SK-N-SH treated with all-trans-retinoic acid at 6 μM for 48 hours (cell line): ENCODE measurements at regions not wholly inside any gene's neighbourhood (a gene's known extent, or its start where the extent isn't known, plus 50 kb on each side); places are given as distances from the start of the nearest gene placed in this dataset.

Experiments used
- ATAC-seq: fragments of 200-7000 bp; cut with Tn5 transposase; 3 replicates; pipeline ENCODE4 v1.9.1; 2020; ENCODE audit warnings: mild to moderate bottlenecking, moderate library complexity
- ARNTL ChIP-seq: fragments of 450-650 bp; formaldehyde crosslinking; IDR thresholded peaks from 2 replicates; pipeline ENCODE4 v1.5.0; 2020; ENCODE audit warnings: low read depth, mild to moderate bottlenecking, moderate library complexity, borderline replicate concordance
- BACH2 ChIP-seq: fragments of 250-450 bp; sonication (Bioruptor Pico); IDR thresholded peaks from 2 replicates; pipeline ENCODE4 v1.9.0; 2021; ENCODE audit warnings: mild to moderate bottlenecking, borderline replicate concordance
- CSDC2 ChIP-seq: fragments of 250-450 bp; sonication (Bioruptor Pico); IDR thresholded peaks from 2 replicates; pipeline ENCODE4 v1.5.0; 2020; ENCODE audit warnings: mild to moderate bottlenecking, moderate library complexity
- ESRRG ChIP-seq: fragments of 250-450 bp; sonication (Bioruptor Pico); IDR thresholded peaks from 2 replicates; pipeline ENCODE4 v1.6.1; 2021; ENCODE audit warnings: mild to moderate bottlenecking
- GLIS3 ChIP-seq: fragments of 250-450 bp; sonication (Bioruptor Pico); IDR thresholded peaks from 2 replicates; pipeline ENCODE4 v1.5.0; 2020; ENCODE audit warnings: mild to moderate bottlenecking, moderate library complexity
- ISL1 ChIP-seq: fragments of 250-450 bp; sonication (Bioruptor Pico); IDR thresholded peaks from 2 replicates; pipeline ENCODE4 v2.1.2; 2022; ENCODE audit warnings: mild to moderate bottlenecking, moderate library complexity
- OSR1 ChIP-seq: fragments of 250-450 bp; sonication (Bioruptor Pico); IDR thresholded peaks from 2 replicates; pipeline ENCODE4 v1.8.0; 2022; ENCODE audit warnings: moderate library complexity, mild to moderate bottlenecking, inconsistent platforms
- PPARA ChIP-seq: fragments of 250-450 bp; sonication (Bioruptor Pico); IDR thresholded peaks from 2 replicates; pipeline ENCODE4 v1.5.0; 2020; ENCODE audit warnings: mild to moderate bottlenecking, borderline replicate concordance
- RARB ChIP-seq: fragments of 250-450 bp; sonication (Bioruptor Pico); IDR thresholded peaks from 2 replicates; pipeline ENCODE4 v1.8.0; 2021; ENCODE audit warnings: mild to moderate bottlenecking, moderate library complexity
- SNAI2 ChIP-seq: fragments of 250-450 bp; sonication (Bioruptor Pico); IDR thresholded peaks from 2 replicates; pipeline ENCODE4 v1.5.0; 2020; ENCODE audit warnings: mild to moderate bottlenecking, moderate library complexity
- TCF4 ChIP-seq: fragments of 250-450 bp; sonication (Bioruptor Pico); IDR thresholded peaks from 2 replicates; pipeline ENCODE4 v1.8.0; 2021; ENCODE audit warnings: mild to moderate bottlenecking, moderate library complexity, borderline replicate concordance
- TOX ChIP-seq: fragments of 250-450 bp; sonication (Bioruptor Pico); IDR thresholded peaks from 2 replicates; pipeline ENCODE4 v1.8.0; 2021; ENCODE audit warnings: mild to moderate bottlenecking, moderate library complexity, borderline replicate concordance
- ZC3H10 ChIP-seq: fragments of 250-450 bp; sonication (Bioruptor Pico); IDR thresholded peaks from 2 replicates; pipeline ENCODE4 v1.5.1; 2021; ENCODE audit warnings: mild to moderate bottlenecking, moderate library complexity
- ZFP3 ChIP-seq: fragments of 250-450 bp; sonication (Bioruptor Pico); IDR thresholded peaks from 2 replicates; pipeline ENCODE4 v1.5.0; 2020; ENCODE audit warnings: mild to moderate bottlenecking, moderate library complexity
- ZFP30 ChIP-seq: fragments of 450-650 bp; formaldehyde crosslinking; IDR thresholded peaks from 2 replicates; pipeline ENCODE4 v1.5.0; 2022; ENCODE audit warnings: mild to moderate bottlenecking, moderate library complexity
- ZNF565 ChIP-seq: fragments of 450-650 bp; formaldehyde crosslinking; conservative IDR thresholded peaks from 2 replicates; pipeline ENCODE4 v1.5.0; 2020; ENCODE audit warnings: low read depth, mild to moderate bottlenecking, moderate library complexity
- ZNF70 ChIP-seq: fragments of 450-650 bp; formaldehyde crosslinking; IDR thresholded peaks from 2 replicates; pipeline ENCODE4 v1.5.0; 2020; ENCODE audit warnings: mild to moderate bottlenecking, moderate library complexity
- ZNF8 ChIP-seq: fragments of 450-650 bp; formaldehyde crosslinking; IDR thresholded peaks from 2 replicates; pipeline ENCODE4 v1.5.0; 2020; ENCODE audit warnings: mild to moderate bottlenecking, moderate library complexity
- TF ChIP-seq, protein P1 (sequence below): fragments of 250-450 bp; sonication (Bioruptor Pico); IDR thresholded peaks from 2 replicates; pipeline ENCODE4 v1.5.1; 2020; ENCODE audit warnings: low read depth, mild to moderate bottlenecking, moderate library complexity
- TF ChIP-seq, protein P2 (sequence below): fragments of 250-450 bp; sonication (Bioruptor Pico); IDR thresholded peaks from 2 replicates; pipeline ENCODE4 v1.5.1; 2021; ENCODE audit warnings: mild to moderate bottlenecking, moderate library complexity
- TF ChIP-seq, protein P3 (sequence below): fragments of 250-450 bp; sonication (Bioruptor Pico); IDR thresholded peaks from 2 replicates; pipeline ENCODE4 v1.8.0; 2020; ENCODE audit warnings: mild to moderate bottlenecking, moderate library complexity, borderline replicate concordance
- TF ChIP-seq, protein P4 (sequence below): fragments of 250-450 bp; sonication (Bioruptor Pico); IDR thresholded peaks from 2 replicates; pipeline ENCODE4 v1.5.0; 2020; ENCODE audit warnings: mild to moderate bottlenecking, moderate library complexity
- TF ChIP-seq, protein P5 (sequence below): fragments of 250-450 bp; sonication (Bioruptor Pico); IDR thresholded peaks from 2 replicates; pipeline ENCODE4 v1.8.0; 2021; ENCODE audit warnings: low read depth, mild to moderate bottlenecking, moderate library complexity, borderline replicate concordance

DNA sequence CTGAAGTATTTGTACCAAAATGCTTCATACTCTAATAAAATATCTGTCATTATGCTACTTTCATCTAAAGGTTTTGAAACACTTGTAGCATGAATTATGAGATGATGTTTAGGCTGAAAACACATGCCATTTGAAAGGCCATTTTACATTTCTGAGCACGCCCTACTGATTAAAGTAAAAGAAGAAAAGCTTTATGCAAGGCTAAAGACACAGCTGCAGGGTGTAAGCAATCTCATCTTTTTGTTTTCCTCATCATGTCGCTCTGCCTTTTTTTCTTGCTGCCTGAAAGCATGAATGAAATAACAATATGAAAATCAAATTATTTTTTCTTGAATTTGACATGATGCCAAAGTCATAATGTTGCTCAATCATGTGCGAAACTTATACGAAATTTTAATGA lies 148.6 kb upstream of the ARG1 start:
- no peak for ATAC-seq
- no peak for TF ChIP-seq ARNTL (CRISPR knock-in tag)

DNA sequence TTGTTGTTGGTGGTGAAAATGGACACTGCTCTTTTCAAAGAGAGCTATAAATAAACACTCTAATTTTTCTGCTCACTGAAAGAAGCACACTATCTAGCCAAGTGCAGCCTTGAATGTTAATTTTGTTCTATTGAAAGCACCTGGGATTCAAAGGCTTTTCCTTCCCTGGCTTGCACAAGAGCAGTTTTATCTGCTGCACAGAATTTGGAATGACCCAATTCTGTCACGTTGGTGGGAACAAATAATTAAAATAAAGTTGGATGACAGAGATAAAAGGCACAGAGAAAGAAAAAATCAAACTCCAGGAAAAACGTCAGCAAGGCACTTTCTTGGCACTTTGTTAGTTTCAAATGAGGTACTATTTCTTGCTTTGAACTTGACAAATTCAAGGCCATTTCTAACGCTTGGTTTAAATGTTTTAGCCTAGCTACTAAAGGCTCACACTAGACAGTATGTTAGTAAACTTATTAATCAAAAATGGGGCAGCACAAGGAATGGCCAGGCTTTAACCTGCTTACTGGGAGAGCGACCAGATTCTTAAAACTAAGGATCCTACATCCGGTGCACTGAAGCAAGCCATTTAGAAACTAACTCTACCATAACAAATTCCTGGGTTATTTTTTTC lies 145.5 kb upstream of the ARG1 start:
- TF ChIP-seq RARB (CRISPR knock-in tag), result no peak
- TF ChIP-seq ZNF8 (CRISPR knock-in tag), result no peak
- TF ChIP-seq GLIS3, result no peak
- ATAC-seq, result no peak

DNA sequence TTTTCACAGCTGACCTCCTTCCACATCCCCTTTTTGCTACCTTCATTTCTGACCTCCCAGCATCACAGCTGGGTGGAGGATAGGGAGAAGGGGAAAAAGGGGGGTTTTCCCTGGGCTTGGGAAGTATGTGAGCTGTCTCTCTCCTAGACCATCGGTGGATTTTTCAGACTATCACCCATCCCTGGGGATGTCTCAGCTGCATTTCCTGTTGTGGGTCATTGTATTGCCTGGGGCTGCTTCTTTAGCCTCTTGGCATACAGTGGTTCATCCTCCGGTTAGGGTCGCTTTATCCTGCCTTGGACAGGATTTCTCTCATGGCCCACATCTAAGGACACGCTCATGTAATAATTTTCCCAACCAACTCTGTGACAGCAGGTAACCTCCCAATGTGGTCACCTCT lies 142.5 kb upstream of the ARG1 start:
- TF ChIP-seq ESRRG (no peak), ARNTL (CRISPR knock-in tag) (no peak), ZNF70 (no peak), RARB (CRISPR knock-in tag) (no peak), ISL1 (CRISPR knock-in tag) (no peak), ZNF565 (CRISPR knock-in tag) (no peak), OSR1 (CRISPR knock-in tag) (no peak), BACH2 (no peak), TCF4 (no peak)
- ATAC-seq, result no peak

DNA sequence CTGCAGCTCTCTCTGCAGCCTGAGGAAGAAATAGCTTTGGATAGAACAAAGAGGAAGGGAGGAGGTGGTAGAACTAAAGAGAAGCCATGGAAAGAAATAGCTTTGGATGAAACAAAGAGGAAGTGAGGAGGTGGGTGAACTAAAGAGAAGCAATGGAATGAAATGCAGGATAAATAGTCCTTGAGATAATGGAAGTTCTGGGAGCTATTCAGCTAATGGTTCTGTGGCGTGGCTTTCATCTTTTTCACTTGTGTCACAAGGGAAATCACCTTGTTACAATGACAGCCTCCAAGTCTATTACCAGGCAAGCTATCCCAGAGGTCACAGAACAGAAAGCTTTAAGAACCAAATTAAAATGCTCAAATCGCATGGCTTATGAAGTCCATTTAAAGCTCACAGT lies 141.3 kb upstream of the ARG1 start:
- TF ChIP-seq TCF4, result no peak
- TF ChIP-seq ESRRG, result no peak
- no peak for TF ChIP-seq ZC3H10 (CRISPR knock-in tag)
- TF ChIP-seq TOX (CRISPR knock-in tag), result no peak
- TF ChIP-seq, protein P1, sequence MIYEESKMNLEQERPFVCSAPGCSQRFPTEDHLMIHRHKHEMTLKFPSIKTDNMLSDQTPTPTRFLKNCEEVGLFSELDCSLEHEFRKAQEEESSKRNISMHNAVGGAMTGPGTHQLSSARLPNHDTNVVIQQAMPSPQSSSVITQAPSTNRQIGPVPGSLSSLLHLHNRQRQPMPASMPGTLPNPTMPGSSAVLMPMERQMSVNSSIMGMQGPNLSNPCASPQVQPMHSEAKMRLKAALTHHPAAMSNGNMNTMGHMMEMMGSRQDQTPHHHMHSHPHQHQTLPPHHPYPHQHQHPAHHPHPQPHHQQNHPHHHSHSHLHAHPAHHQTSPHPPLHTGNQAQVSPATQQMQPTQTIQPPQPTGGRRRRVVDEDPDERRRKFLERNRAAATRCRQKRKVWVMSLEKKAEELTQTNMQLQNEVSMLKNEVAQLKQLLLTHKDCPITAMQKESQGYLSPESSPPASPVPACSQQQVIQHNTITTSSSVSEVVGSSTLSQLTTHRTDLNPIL, result no peak
- TF ChIP-seq OSR1 (CRISPR knock-in tag), result no peak
- TF ChIP-seq GLIS3, result no peak
- TF ChIP-seq, protein P2, sequence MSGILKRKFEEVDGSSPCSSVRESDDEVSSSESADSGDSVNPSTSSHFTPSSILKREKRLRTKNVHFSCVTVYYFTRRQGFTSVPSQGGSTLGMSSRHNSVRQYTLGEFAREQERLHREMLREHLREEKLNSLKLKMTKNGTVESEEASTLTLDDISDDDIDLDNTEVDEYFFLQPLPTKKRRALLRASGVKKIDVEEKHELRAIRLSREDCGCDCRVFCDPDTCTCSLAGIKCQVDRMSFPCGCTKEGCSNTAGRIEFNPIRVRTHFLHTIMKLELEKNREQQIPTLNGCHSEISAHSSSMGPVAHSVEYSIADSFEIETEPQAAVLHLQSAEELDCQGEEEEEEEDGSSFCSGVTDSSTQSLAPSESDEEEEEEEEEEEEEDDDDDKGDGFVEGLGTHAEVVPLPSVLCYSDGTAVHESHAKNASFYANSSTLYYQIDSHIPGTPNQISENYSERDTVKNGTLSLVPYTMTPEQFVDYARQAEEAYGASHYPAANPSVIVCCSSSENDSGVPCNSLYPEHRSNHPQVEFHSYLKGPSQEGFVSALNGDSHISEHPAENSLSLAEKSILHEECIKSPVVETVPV, result no peak
- no peak for TF ChIP-seq ARNTL (CRISPR knock-in tag)
- no peak for TF ChIP-seq ZFP3 (CRISPR knock-in tag)
- no peak for TF ChIP-seq PPARA (CRISPR knock-in tag)
- TF ChIP-seq ZNF8 (CRISPR knock-in tag), result no peak
- TF ChIP-seq, protein P3, sequence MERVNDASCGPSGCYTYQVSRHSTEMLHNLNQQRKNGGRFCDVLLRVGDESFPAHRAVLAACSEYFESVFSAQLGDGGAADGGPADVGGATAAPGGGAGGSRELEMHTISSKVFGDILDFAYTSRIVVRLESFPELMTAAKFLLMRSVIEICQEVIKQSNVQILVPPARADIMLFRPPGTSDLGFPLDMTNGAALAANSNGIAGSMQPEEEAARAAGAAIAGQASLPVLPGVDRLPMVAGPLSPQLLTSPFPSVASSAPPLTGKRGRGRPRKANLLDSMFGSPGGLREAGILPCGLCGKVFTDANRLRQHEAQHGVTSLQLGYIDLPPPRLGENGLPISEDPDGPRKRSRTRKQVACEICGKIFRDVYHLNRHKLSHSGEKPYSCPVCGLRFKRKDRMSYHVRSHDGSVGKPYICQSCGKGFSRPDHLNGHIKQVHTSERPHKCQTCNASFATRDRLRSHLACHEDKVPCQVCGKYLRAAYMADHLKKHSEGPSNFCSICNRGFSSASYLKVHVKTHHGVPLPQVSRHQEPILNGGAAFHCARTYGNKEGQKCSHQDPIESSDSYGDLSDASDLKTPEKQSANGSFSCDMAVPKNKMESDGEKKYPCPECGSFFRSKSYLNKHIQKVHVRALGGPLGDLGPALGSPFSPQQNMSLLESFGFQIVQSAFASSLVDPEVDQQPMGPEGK (CRISPR knock-in tag), result no peak
- no peak for TF ChIP-seq CSDC2 (CRISPR knock-in tag)
- no peak for TF ChIP-seq ISL1 (CRISPR knock-in tag)
- ATAC-seq, result no peak

DNA sequence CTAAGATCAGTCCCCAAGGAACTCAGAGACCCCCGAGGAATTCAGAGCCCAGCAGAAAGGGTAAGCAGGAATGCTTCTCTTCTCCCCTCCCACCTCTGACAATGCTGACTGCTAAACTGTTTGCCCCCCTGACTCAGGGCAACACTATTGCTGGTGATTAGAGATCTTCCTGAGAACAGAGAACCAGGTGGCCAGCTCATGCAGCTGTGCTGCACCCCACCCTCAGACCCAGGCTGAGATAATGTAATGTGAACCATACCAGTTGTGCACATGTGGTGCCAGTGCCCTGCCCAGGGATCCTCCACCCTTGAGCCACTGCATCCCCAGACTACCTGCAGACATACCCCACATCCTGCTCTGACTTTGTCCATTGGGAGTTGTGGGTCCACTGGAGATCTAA lies 139.1 kb upstream of the ARG1 start:
- no peak for ATAC-seq
- TF ChIP-seq, protein P1, result no peak
- TF ChIP-seq ZNF70 (no peak), SNAI2 (no peak), ZC3H10 (CRISPR knock-in tag) (no peak), BACH2 (no peak), ZFP3 (CRISPR knock-in tag) (no peak), CSDC2 (CRISPR knock-in tag) (no peak), ZNF8 (CRISPR knock-in tag) (no peak), PPARA (CRISPR knock-in tag) (no peak), ZNF565 (CRISPR knock-in tag) (no peak), ZFP30 (CRISPR knock-in tag) (no peak)
- TF ChIP-seq, protein P4, sequence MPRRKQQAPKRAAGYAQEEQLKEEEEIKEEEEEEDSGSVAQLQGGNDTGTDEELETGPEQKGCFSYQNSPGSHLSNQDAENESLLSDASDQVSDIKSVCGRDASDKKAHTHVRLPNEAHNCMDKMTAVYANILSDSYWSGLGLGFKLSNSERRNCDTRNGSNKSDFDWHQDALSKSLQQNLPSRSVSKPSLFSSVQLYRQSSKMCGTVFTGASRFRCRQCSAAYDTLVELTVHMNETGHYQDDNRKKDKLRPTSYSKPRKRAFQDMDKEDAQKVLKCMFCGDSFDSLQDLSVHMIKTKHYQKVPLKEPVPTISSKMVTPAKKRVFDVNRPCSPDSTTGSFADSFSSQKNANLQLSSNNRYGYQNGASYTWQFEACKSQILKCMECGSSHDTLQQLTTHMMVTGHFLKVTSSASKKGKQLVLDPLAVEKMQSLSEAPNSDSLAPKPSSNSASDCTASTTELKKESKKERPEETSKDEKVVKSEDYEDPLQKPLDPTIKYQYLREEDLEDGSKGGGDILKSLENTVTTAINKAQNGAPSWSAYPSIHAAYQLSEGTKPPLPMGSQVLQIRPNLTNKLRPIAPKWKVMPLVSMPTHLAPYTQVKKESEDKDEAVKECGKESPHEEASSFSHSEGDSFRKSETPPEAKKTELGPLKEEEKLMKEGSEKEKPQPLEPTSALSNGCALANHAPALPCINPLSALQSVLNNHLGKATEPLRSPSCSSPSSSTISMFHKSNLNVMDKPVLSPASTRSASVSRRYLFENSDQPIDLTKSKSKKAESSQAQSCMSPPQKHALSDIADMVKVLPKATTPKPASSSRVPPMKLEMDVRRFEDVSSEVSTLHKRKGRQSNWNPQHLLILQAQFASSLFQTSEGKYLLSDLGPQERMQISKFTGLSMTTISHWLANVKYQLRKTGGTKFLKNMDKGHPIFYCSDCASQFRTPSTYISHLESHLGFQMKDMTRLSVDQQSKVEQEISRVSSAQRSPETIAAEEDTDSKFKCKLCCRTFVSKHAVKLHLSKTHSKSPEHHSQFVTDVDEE (CRISPR knock-in tag), result no peak
- TF ChIP-seq, protein P2, result no peak
- TF ChIP-seq, protein P5, sequence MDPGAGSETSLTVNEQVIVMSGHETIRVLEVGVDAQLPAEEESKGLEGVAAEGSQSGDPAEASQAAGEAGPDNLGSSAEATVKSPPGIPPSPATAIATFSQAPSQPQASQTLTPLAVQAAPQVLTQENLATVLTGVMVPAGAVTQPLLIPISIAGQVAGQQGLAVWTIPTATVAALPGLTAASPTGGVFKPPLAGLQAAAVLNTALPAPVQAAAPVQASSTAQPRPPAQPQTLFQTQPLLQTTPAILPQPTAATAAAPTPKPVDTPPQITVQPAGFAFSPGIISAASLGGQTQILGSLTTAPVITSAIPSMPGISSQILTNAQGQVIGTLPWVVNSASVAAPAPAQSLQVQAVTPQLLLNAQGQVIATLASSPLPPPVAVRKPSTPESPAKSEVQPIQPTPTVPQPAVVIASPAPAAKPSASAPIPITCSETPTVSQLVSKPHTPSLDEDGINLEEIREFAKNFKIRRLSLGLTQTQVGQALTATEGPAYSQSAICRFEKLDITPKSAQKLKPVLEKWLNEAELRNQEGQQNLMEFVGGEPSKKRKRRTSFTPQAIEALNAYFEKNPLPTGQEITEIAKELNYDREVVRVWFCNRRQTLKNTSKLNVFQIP (CRISPR knock-in tag), result no peak
